HG02970 (cell line): ENCODE measurements at regions not wholly inside any gene's neighbourhood (a gene's known extent, or its start where the extent isn't known, plus 50 kb on each side); places are given as distances from the start of the nearest gene placed in this dataset.

Experiments used
- ATAC-seq: cut with Tn5 transposase; IDR thresholded peaks from one replicate; pipeline ENCODE4 v1.9.1; 2021; ENCODE audit warnings: mild to moderate bottlenecking, moderate library complexity, moderate number of reproducible peaks; ENCODE audit not compliant: unreplicated experiment, low FRiP score

GRCh38 chr1:233514946-233515391 lies 98.9 kb upstream of the KCNK1 start:
- ATAC-seq = no peak

- ATAC-seq = no peak
Measured at GRCh38 chr1:233516732-233517131, 97.2 kb upstream of the KCNK1 start.

DNA sequence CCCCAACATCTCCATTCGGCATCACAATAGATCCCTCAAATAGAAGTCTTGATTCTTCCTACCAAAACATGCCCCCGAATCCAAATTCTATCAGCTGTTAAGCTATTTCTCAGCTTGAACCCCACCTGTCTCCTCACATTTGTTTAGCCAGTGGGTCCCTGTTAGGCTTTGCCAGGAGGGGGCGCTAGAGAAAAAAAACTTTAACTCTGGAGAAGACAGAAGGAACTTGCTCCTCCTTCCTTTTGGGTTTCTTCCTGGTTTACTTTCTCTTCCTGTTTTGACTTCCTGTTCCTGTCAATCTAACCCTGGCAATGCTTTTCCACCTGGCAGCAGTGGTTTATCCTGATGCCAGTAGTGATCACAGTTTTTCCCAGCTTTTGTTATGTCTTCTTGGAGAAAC lies 95.6 kb upstream of the KCNK1 start:
- no peak for ATAC-seq

GRCh38 chr1:233520261-233521191 lies 93.4 kb upstream of the KCNK1 start:
- ATAC-seq = no peak

DNA sequence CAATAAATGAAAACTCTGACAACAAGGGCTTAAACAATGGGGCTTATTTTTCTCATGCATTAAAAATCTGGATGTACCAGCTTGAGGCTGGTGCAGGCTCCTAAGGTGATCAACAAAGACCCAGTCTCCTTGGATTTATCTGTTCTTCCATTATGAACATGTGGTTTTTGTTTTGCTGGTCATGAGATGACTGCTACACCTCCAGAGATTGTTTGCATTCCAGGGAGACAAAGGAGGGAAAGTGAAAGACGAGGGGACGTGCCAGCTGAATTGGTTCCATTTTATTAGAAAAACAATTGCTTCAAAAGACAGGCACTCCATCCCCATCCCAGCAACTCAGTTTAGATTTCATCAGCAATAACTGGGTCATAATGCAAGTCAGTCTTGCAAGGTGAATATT lies 90.9 kb upstream of the KCNK1 start:
- no peak for ATAC-seq

DNA sequence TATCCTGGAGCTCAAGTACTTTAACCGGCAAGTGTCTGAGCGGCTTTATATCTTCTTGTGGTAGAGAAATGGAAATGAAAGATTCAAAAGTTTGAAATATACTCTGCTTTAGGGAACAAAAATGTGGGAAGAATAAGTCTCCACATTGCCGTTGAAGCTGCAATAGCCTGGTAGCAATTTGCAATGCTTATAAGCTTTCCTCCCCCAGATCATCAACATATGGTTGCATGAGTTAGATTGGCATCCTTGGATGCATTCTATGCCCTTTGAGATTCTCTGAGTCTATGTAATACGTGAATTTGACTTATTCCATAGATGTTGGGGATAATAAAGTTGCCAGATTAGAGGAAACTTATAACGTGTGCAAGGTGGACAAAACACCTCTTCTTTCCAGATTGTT lies 86.1 kb upstream of the KCNK1 start:
- no peak for ATAC-seq

DNA sequence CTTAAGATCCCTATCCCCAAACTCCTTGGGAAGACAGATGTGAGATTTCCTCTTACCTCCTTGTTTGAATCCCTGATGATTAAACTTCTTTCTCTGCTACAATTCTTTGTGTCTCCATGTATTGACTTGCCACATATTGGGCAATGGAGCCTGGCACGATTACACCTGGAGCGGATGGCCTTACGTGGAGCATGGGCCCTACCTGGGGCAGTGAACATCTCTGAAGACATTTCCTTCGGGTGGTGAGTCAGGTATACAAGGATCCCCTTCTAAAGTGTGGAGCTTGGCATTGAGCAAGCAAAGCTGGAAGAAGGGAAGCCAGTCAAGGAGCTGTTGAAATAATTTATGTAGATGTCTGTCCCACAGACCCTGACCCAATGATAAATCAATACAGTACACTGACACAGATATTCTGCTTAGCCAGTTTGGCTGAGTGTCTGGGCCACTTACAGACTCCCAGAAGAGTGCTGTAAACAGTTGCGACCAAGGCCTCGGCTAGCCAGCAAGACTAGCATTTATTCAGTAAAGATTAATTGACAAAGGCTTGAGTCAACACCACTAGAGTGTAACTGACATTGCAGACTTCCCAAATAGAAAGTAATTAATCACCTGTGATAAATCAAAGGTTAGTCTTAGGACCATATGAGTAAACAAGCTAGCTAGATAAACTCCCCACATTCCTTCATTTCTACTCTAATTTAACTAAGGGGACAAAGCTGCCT lies 83.1 kb upstream of the KCNK1 start:
- no peak for ATAC-seq

GRCh38 chr1:233540816-233541215 lies 73.1 kb upstream of the KCNK1 start:
- ATAC-seq = no peak

GRCh38 chr1:233543338-233544255 lies 70.3 kb upstream of the KCNK1 start:
- no peak for ATAC-seq

DNA sequence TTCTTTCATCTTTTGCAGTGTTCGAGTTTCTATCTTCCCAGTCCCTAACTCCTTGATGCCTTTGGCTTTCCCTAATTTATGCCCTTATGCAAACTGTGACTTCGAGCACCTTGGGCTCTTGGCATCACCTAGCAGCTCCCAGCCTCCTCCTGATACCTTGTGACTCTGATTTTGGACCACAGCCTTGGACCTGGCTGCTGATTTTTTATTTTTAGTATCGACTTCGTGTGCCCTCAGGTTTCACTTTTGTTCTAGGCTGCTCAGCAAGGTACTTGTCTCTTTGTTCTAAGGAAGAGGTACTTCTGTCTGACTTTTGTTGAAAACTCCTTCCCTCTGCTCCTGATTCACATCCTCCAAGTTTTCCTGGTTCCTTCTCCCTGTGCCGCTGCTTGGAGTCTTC lies 69.6 kb upstream of the KCNK1 start:
- ATAC-seq = no peak

GRCh38 chr1:233547726-233548125 lies 66.2 kb upstream of the KCNK1 start:
- no peak for ATAC-seq

DNA sequence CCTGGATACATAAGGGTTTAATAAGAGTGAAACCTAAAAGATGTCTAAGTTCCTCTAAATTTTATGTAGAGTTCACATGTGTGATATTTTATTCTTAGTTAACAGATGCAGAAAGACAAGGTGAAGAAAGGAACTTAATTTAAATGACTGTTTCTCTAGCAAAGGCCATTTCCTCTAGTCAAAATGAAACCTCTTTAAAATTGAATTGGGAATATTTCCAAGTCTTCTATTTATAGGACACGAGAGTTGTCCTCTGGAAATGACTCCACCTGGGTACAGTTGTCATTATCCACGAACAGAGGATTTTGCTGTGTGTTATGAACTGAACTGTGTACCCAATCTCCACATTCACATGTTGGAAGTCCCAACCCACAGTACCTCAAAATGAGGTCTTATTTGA lies 64.5 kb upstream of the KCNK1 start:
- ATAC-seq = no peak

DNA sequence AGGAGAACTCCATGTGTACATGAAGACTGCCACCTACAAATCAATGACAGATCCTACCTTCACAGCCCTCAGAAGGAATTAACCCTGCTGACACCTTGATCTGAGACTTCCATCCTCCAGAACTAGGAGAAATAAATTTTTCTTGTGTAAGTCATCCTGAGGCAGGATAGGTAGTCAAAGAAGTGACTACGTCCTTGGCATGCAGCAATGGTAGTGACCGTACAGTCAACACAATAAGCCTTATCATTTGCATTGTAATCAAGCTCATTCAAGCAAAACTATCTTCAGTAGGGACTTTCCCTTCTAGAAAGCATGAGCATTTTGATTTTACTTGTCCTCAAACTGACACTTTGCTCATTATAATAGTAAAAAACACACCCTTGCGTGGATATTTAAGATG lies 64.0 kb upstream of the KCNK1 start:
- no peak for ATAC-seq

GRCh38 chr1:233554037-233554436 lies 59.9 kb upstream of the KCNK1 start:
- no peak for ATAC-seq

DNA sequence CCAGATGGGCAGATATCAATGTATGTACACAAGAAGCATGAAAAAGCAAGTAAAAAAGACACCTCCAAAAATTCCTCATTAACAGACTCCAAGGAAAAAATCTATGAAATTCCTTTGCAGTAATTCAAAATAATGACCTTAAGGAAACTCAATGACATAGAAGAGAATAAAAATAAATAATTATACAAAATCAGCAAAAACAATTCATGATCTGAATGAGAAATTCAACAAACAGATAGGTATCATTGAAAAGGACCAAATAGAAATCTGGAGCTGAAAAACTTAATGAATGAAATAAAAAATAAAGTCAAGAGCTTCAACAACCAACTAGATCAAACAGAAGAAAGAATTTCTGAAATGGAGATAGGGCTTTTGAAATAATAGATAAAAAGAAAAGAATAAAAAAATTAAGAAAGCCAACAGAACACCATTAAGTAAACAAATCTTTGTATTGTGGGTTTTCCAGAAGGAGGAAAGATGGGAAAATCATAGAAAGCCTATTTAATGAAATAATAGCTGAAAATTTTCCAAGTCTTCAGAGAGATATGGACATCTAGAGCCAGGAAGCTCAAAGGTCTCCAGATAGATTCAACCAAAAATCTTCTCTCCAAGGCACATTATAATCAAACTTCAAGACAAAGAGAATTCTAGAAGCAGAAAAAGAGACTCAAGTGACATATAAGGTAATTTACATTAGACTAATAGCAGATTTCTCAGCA lies 52.0 kb upstream of the KCNK1 start:
- ATAC-seq = no peak
